ENCODE measurements at regions not wholly inside any gene's neighbourhood (a gene's known extent, or its start where the extent isn't known, plus 50 kb on each side); places are given as distances from the start of the nearest gene placed in this dataset.

GRCh38 chr15:77710637-77711036 lies 77.9 kb upstream of the LINGO1 start:
- TF ChIP-seq REST (IDR thresholded peaks at IDR 0.05; ENCODE audit: insufficient read depth in 1 of 2, low read depth in 2 of 2, low read length in 2 of 2) (no peak), POLR2AphosphoS5 (IDR thresholded peaks at IDR 0.05; ENCODE audit: low read depth, low read length) (no peak), SIN3A (IDR thresholded peaks at IDR 0.05; ENCODE audit: borderline replicate concordance, insufficient read depth, low read length) (no peak)

GRCh38 chr15:77710206-77710605 lies 77.5 kb upstream of the LINGO1 start:
- TF ChIP-seq SIN3A (IDR thresholded peaks at IDR 0.05; ENCODE audit: borderline replicate concordance, insufficient read depth, low read length) (no peak), TAF1 (IDR thresholded peaks at IDR 0.05; ENCODE audit: borderline replicate concordance, insufficient read depth, low read length) (no peak), POLR2AphosphoS5 (IDR thresholded peaks at IDR 0.05; ENCODE audit: low read depth, low read length) (no peak), FOXP2 (optimal IDR thresholded peaks at IDR 0.05; ENCODE audit: borderline replicate concordance, extremely low read depth, extremely low read length, insufficient read depth) (no peak), REST (IDR thresholded peaks at IDR 0.05; ENCODE audit: insufficient read depth in 1 of 2, low read depth in 2 of 2, low read length in 2 of 2) (no peak)

- TF ChIP-seq POLR2AphosphoS5 (IDR thresholded peaks at IDR 0.05; ENCODE audit: low read depth, low read length), result no peak
- TF ChIP-seq TAF1 (IDR thresholded peaks at IDR 0.05; ENCODE audit: borderline replicate concordance, insufficient read depth, low read length), result no peak
- TF ChIP-seq SIN3A (IDR thresholded peaks at IDR 0.05; ENCODE audit: borderline replicate concordance, insufficient read depth, low read length), result no peak
- peak; percentile 90 to 95 for TF ChIP-seq REST (IDR thresholded peaks at IDR 0.05; ENCODE audit: insufficient read depth in 1 of 2, low read depth in 2 of 2, low read length in 2 of 2)
- no peak for TF ChIP-seq FOXP2 (optimal IDR thresholded peaks at IDR 0.05; ENCODE audit: borderline replicate concordance, extremely low read depth, extremely low read length, insufficient read depth)
These were observed 76.6 kb upstream of the LINGO1 start for GRCh38 chr15:77709135-77709886.

- TF ChIP-seq TAF1 (IDR thresholded peaks at IDR 0.05; ENCODE audit: borderline replicate concordance, insufficient read depth, low read length), result no peak
- no peak for TF ChIP-seq REST (IDR thresholded peaks at IDR 0.05; ENCODE audit: insufficient read depth in 1 of 2, low read depth in 2 of 2, low read length in 2 of 2)
- TF ChIP-seq SIN3A (IDR thresholded peaks at IDR 0.05; ENCODE audit: borderline replicate concordance, insufficient read depth, low read length), result no peak
- TF ChIP-seq FOXP2 (optimal IDR thresholded peaks at IDR 0.05; ENCODE audit: borderline replicate concordance, extremely low read depth, extremely low read length, insufficient read depth), result no peak
- no peak for TF ChIP-seq POLR2AphosphoS5 (IDR thresholded peaks at IDR 0.05; ENCODE audit: low read depth, low read length)
These were observed 74.0 kb upstream of the LINGO1 start for GRCh38 chr15:77706482-77707244.

Data from PFSK-1 (cell line).